ENCODE measurements at regions not wholly inside any gene's neighbourhood (a gene's known extent, or its start where the extent isn't known, plus 50 kb on each side); places are given as distances from the start of the nearest gene placed in this dataset.
A peak's percentile ranks its signal among the peaks of the same experiment; 100 is the strongest.

GRCh38 chr5:159440235-159440634 is 109.9 kb upstream of the IL12B start (continued):
- TF ChIP-seq CTCF (IDR thresholded peaks at IDR 0.05 in 2 of 3, conservative IDR thresholded peaks at IDR 0.05 in 1 of 3; ENCODE audit: control insufficient read depth in 2 of 3, extremely low read depth in 1 of 3, insufficient read depth in 1 of 3, low read depth in 3 of 3, low read length in 3 of 3) (peak in 2 of 3 experiments; percentile 46 to 47; a peak in 4 of 6 replicates), HDAC6 (IDR thresholded peaks at IDR 0.05; ENCODE audit: unreplicated experiment) (no peak), HDAC2 (IDR thresholded peaks at IDR 0.05) (no peak), HSF1 (IDR thresholded peaks at IDR 0.05; ENCODE audit: low read depth, low read length) (no peak), SMC3 (IDR thresholded peaks at IDR 0.05; ENCODE audit: borderline replicate concordance, low read length) (peak; percentile 21; the same call in 1 of the 2 replicates), ZBTB33 (IDR thresholded peaks at IDR 0.05) (no peak), MXI1 (IDR thresholded peaks at IDR 0.05; ENCODE audit: low read depth, low read length) (no peak), CHD2 (IDR thresholded peaks at IDR 0.05; ENCODE audit: borderline replicate concordance, low read depth, low read length) (no peak), CUX1 (IDR thresholded peaks at IDR 0.05; ENCODE audit: insufficient replicate concordance, low read depth, low read length) (no peak), BCL3 (IDR thresholded peaks at IDR 0.05; ENCODE audit: borderline replicate concordance, insufficient read depth, low read depth, low read length, poor library complexity, severe bottlenecking) (no peak), RUNX3 (IDR thresholded peaks at IDR 0.05; ENCODE audit: low read length) (no peak), CEBPZ (IDR thresholded peaks at IDR 0.05; ENCODE audit: low read depth, low read length) (no peak), EZH2 (IDR thresholded peaks at IDR 0.05; ENCODE audit: borderline replicate concordance, control insufficient read depth, low read depth, low read length) (no peak)

Data from GM12878 (cell line).